Type B pancreatic cell (in vitro differentiated cells): ENCODE measurements at regions not wholly inside any gene's neighbourhood (a gene's known extent, or its start where the extent isn't known, plus 50 kb on each side); places are given as distances from the start of the nearest gene placed in this dataset.

Experiments used
- DNase-seq: peaks from one replicate; pipeline ENCODE4 v3.0.0; 2021; ENCODE audit warnings: mixed read lengths; ENCODE audit not compliant: unreplicated experiment; ENCODE audit errors: extremely low spot score
- H3K27ac Mint-ChIP-seq: 2 replicates; pipeline ENCODE4 v1.8.0; 2021; ENCODE audit warnings: mild to moderate bottlenecking, mixed read lengths
- H3K27me3 Mint-ChIP-seq: 2 replicates; pipeline ENCODE4 v1.8.0; 2021; ENCODE audit warnings: mixed read lengths
- H3K36me3 Mint-ChIP-seq: 2 replicates; pipeline ENCODE4 v1.8.0; 2021; ENCODE audit warnings: mixed read lengths
- H3K4me1 Mint-ChIP-seq: one replicate; pipeline ENCODE4 v1.8.0; 2021; ENCODE audit warnings: mixed read lengths; ENCODE audit not compliant: unreplicated experiment
- H3K4me3 Mint-ChIP-seq: 2 replicates; pipeline ENCODE4 v1.8.0; 2021; ENCODE audit warnings: mild to moderate bottlenecking, mixed read lengths
- H3K9me3 Mint-ChIP-seq: 2 replicates; pipeline ENCODE4 v1.8.0; 2021; ENCODE audit warnings: mixed read lengths
- TF ChIP-seq, protein P1 (sequence below): fragments of 200-600 bp; sonication (generic); conservative IDR thresholded peaks from 2 replicates; pipeline ENCODE4 v1.5.0; 2021; ENCODE audit warnings: antibody characterized with exemption, mild to moderate bottlenecking

DNA sequence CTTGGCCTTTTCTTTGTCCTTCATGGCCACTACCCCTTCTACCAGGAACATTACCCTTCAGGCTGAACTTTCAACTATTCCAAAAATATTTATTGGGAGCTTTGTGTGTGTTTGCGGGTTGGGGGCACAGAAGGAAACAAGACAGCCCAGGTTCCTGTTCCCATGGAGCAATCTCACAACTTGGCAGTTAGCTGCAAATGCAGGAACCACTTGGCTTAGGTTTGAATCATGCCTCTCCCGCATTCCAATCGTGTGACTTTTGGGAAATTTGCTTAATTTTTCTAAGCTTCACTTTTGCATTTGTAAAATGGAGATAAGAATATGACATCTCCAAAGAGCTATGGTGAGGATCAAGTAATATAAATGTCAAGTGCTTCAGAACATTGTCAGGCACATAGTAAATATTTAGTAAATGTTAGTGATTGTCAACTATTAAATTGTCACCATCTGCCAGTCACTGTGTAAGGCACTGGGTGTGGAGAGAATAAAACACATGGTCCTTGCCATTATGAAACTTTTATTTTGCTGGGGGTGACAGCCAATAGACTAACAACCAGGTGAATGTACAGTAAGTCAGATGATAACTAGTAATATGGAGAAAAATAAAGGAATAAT is 277.1 kb downstream of the SNX13 start:
- Mint-ChIP-seq H3K4me1 (peaks cover 5% of the 10 kb centered on the region), H3K27ac (no peak overlapping the region), H3K9me3 (peaks cover 9% of the 10 kb centered on the region), H3K4me3 (no peak overlapping the region), H3K27me3 (no peaks in the 10 kb centered on the region), H3K36me3 (no peaks in the 10 kb centered on the region)
- no peak for DNase-seq
- TF ChIP-seq, protein P1, sequence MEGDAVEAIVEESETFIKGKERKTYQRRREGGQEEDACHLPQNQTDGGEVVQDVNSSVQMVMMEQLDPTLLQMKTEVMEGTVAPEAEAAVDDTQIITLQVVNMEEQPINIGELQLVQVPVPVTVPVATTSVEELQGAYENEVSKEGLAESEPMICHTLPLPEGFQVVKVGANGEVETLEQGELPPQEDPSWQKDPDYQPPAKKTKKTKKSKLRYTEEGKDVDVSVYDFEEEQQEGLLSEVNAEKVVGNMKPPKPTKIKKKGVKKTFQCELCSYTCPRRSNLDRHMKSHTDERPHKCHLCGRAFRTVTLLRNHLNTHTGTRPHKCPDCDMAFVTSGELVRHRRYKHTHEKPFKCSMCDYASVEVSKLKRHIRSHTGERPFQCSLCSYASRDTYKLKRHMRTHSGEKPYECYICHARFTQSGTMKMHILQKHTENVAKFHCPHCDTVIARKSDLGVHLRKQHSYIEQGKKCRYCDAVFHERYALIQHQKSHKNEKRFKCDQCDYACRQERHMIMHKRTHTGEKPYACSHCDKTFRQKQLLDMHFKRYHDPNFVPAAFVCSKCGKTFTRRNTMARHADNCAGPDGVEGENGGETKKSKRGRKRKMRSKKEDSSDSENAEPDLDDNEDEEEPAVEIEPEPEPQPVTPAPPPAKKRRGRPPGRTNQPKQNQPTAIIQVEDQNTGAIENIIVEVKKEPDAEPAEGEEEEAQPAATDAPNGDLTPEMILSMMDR: no peak

DNA sequence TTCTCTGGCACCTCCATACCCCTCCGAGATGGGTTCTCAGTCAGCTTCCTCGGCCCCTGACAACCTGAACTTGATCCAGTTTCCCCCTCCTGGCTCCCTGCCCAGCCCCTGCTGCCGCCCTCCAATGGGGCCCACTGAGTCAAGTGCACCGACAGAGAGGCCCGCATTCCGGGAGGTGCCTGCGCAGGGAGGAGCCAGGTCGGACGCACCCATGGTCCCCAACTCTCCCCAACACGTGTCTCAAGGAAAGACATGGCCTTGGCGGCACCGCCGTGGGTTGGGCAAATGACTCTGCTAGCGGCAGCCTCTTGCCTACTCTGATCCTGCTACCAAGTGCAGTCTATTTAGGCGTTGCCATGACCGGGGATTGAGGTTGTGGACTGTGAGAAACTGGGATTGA is 275.3 kb downstream of the SNX13 start:
- TF ChIP-seq, protein P1: no peak
- Mint-ChIP-seq H3K4me3 (no peak overlapping the region), H3K36me3 (no peaks in the 10 kb centered on the region), H3K9me3 (peaks cover 9% of the 10 kb centered on the region), H3K27me3 (no peaks in the 10 kb centered on the region), H3K27ac (no peak overlapping the region), H3K4me1 (peaks cover 5% of the 10 kb centered on the region)
- DNase-seq: no peak

DNA sequence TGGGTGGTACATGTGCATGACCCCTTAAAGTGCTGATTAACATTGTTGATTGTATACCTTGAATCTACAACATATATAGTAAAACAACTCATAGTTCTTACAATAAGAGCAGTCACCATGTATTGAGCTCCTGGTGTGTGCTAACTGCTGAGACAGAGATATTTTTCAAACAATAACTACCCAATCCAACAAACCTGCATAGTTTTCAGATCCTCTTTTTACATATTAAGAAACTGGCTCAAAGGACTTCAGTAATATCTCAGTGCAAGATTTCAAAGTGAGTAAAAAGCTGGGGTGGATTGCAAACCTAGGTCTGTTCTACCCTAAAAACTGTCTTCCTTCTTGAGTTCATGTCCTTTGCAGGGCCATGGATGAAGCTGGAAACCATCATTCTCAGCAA is 272.2 kb downstream of the SNX13 start:
- Mint-ChIP-seq H3K36me3 (no peaks in the 10 kb centered on the region), H3K4me3 (no peak overlapping the region), H3K27ac (no peak overlapping the region), H3K9me3 (no peaks in the 10 kb centered on the region), H3K4me1 (peaks cover 5% of the 10 kb centered on the region), H3K27me3 (no peaks in the 10 kb centered on the region)
- TF ChIP-seq, protein P1: no peak
- DNase-seq: no peak

DNA sequence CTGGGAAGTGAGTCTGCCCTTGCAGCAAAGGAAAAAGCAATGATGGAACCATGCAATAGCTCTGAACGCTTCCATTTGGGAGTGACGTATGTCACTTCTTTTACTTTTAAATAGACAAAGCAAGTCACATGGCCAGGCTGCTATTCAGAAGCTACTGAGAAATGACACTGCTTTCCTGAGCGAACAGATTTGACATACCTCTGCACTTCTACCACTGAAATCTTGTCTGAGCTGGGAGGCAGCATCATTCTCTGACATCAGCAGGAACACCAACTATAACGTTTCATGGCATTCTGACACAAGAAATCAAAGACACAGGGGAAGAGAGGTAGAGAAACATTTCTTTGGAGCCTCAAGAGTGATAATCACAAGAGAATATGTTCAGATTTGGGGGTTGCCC is 271.1 kb downstream of the SNX13 start:
- DNase-seq: no peak
- no peaks in the 10 kb centered on the region for H3K27me3 Mint-ChIP-seq
- TF ChIP-seq, protein P1: no peak
- H3K4me1 Mint-ChIP-seq: peaks cover 5% of the 10 kb centered on the region
- H3K27ac Mint-ChIP-seq: no peak overlapping the region
- no peak overlapping the region for H3K4me3 Mint-ChIP-seq
- H3K9me3 Mint-ChIP-seq: no peaks in the 10 kb centered on the region
- H3K36me3 Mint-ChIP-seq: no peaks in the 10 kb centered on the region

DNA sequence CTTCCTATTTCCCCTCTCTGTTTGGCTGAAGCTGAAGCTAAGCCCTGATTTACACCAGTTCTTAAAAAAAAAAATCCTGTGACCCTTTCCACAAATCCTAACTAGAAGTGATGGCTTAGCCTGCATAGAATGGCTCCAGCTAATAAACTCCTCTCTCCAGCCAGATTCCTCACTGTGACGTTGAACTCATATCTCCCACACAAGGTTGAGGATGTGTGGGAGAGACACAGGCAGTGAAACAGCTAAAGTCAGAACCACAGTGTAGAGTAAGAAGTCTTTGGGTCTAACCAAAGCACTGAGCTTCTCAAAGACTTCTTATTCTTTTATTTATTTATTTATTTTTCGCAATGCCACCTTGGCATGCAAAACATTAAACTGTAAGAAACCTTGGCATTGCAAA is 268.3 kb downstream of the SNX13 start:
- Mint-ChIP-seq H3K4me3 (no peak overlapping the region), H3K27ac (no peak overlapping the region), H3K9me3 (no peaks in the 10 kb centered on the region), H3K27me3 (no peaks in the 10 kb centered on the region), H3K36me3 (no peaks in the 10 kb centered on the region), H3K4me1 (no peaks in the 10 kb centered on the region)
- TF ChIP-seq, protein P1: no peak
- DNase-seq: no peak

DNA sequence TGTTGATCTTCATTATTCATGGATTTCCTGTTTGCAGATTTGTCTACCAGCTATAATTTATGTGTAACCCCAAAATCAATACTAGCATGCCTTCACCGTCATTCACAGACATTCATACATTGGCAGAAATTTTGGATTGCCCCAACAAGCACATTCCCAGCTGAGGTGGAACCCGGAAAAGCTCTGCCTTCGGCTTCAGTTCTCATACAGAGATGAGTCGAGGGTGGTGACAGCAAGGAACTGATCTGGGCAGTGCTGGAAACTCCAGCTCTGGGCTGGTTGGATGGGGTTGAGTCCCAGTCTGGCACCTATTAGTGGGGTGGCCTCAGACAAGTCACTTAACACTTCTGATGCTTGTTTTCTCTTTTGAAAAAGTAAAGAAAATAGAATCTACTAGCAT is 267.5 kb downstream of the SNX13 start:
- Mint-ChIP-seq H3K36me3 (no peaks in the 10 kb centered on the region), H3K4me1 (peaks cover 4% of the 10 kb centered on the region)

More for the DNA sequence above, 267.5 kb downstream of the SNX13 start:
- no peak overlapping the region for H3K4me3 Mint-ChIP-seq
- no peak overlapping the region for H3K27ac Mint-ChIP-seq
- no peaks in the 10 kb centered on the region for H3K27me3 Mint-ChIP-seq
- DNase-seq: no peak
- H3K9me3 Mint-ChIP-seq: no peaks in the 10 kb centered on the region
- TF ChIP-seq, protein P1: no peak
